Hematopoietic multipotent progenitor cell treated with erythropoietin and hydrocortisone succinate and interleukin-3 and kit ligand, for 6 days (in vitro differentiated cells): ENCODE measurements at regions not wholly inside any gene's neighbourhood (a gene's known extent, or its start where the extent isn't known, plus 50 kb on each side); places are given as distances from the start of the nearest gene placed in this dataset.
"Not testable (repeated sequence)": the region's sequence is repeated elsewhere in the genome, so short reads cannot be mapped to it uniquely, and the experiment has no call there.

Source experiments
- DNase-seq: peaks from one replicate; pipeline ENCODE4 v3.0.0-alpha.2; 2015

DNA sequence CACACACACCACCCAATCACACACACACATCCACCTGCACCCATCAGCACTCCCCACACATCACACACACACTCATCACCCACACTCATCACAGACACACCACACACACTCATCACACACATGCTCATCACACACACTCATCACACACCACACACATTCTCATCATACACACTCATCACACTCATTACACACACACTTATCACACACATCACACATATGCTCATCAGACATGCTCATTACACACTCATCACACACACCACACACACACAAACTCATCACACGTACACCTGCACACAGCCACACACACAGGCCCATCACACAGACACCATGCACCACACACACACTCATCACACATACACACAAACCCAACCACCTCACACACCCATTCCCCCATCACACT, 107.5 kb upstream of the C14orf180 start:
- DNase-seq = no peak

DNA sequence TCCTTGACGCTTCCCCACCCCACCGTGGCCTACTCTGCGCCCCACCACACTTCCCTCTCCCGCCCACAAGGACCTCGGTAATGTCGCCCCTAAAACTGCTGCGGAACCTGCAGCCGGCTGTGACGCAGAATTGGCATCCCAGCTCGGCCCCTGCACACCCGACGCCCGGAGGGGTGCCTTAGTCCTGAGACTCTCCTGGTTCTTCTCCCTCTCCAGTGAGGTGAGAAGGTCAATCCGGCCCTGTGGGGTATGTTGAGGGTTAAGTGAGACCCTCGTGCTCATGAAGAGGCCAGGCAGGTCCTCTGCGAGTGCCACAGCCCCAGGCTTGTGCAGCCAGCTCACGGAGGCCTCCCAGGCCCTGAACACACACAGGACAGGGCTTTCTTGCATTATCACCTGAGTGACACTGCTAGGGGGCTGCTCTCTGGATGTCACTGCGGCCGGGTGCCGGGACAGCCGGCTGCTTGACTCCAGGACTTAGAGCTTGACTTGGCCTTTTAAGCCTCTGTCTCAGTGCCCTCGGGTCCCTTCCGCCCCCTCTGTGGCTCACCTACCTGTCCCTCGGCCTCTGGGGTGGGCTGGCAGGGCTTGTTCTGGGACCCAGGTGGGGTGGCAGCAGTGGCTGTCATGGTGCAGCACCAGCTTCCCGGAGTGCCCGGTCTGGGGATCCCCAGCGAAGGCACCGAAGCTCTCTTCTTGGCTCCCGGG, 106.9 kb upstream of the C14orf180 start:
- no peak for DNase-seq

DNA sequence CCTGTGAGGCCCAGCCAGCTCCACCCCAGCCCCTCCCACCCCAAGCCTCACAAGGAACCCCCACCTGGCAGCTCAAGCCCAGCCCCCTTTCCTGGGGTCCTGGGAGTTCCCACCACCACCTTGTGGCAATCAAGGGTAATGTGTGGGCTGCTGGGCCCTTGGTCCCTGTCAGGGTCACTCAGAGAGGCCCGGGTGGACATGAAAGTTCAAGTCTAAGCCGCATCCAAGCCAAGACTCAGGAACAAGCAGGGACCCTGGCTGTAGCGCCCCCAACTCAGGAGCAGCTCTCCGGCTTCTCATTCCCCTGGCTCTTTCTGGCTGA, 106.4 kb upstream of the C14orf180 start:
- no peak for DNase-seq

- DNase-seq = no peak
Observed at GRCh38 chr14:104473649-104474494, 105.7 kb upstream of the C14orf180 start.

GRCh38 chr14:104474495-104475213, 104.9 kb upstream of the C14orf180 start:
- DNase-seq = no peak

DNA sequence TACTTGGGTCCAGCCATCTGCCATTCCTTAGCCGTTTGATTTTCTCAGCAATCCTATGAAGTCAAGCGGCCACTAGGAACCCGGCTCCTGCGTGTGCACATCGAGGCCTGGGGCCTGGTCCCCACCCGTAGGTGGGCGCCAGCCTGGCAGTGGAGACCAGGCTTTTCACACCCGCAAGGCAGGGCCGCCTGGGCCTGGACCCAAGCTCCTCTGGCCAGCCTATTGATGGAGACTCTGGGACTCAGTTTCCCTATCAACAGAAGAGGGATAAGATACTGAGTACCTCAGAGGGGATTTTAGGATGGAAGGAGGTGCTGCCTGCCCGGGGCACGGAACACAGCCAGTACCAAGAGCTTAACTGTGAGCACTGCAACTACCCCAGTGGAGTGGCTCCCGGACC, 104.3 kb upstream of the C14orf180 start:
- DNase-seq = no peak

- no peak for DNase-seq
Observed at GRCh38 chr14:104475802-104476201, 103.8 kb upstream of the C14orf180 start.

DNA sequence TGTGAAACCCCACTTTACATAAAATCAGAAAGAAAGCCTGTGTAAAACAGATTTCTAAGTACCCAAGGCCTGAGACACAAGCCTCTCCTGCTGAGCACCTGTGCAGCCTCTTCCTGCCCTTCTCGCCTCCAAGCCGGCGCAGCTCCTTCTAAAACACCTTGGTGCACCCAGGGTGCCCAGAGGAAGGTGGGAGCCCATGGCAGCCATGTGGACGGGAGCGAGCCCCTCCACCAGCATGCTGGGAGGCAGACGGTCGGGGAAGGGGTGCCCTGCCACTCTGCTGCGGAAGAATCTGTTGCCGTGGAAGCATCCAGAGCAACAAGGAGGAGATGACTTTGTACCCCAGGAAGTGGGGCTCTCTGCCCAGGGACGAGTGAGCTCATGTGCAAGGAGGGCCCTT, 103.1 kb upstream of the C14orf180 start:
- no peak for DNase-seq

DNA sequence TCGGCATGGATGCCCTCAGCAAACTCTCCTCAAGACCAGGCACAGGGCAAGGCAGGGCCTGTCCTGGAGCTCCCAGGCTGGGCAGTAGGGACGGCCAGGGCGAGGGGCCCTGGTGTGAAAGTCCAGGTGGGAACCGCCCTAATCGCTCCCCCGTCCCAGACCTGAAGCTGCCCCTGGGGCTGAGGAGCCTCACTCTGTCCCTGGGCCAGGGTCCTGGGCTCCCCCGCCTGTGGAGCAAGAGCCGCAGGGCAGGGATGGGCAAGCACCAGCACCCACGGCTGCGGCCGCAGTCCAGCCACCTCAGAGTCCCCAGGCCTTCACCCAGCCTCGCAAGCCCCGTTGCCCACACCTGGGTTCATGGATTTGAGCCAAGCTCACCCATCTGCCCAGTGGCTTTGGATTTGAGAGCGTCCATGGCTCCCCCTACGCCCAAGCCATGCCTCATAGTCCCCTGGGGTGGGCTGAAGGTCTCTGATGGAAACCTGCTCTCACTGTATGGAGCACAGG, 102.4 kb upstream of the C14orf180 start:
- no peak for DNase-seq

DNA sequence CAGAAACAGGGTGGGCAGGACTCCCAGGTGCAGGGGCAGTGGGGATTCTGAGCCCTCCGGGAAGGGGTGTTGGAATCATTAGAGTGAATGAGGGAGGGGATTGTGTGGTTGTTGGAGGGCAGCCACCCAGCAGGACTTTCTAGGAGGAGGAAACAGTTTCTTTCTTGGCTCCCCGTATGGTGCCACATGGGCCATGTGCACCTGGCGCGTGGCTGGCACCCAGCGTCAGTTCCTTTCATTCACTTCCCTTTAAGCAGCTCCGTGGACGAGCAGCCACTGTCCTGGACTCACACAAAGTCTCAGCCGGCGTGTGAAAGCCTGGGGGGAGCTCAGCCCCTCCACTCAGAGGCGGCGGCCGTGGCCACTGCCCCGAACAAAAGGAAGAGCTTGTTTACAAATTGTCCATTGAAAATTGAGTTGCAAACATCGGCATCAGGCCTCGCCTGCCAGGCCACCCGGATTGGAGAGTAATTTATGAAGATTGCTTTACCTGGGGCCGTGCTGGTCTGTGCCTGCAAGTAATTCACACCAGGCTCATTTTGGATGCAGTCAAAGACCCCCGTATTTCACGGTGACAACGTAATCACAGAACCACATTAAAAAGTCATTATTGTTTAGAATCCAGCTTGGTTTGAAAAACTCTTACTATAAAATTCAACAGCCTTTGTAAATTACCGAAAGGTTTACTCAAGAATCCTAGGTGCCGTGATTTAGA, 101.7 kb upstream of the C14orf180 start:
- no peak for DNase-seq

- DNase-seq = no peak
Observed at GRCh38 chr14:104478656-104479055, 100.9 kb upstream of the C14orf180 start.

- no peak for DNase-seq
Observed at GRCh38 chr14:104479901-104480300, 99.7 kb upstream of the C14orf180 start.

DNA sequence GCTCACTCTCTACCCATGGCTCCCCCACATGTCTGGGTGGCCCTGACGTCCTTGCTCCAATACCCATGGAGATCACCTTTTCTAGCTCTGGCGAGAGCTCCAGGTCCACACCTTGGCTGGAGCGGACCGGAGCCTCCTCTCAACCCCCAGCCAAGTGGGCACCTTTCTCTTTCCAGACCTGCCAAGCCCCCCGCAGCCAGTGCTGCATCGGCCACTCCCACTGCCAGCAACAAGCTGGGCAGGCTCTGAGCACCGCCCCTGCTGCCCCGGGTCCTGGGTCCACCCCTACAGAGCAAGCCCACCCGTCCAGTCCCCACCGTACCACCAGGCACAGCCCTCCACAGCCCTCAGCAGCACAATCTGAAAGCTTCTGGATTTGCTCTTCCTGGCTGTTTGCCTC, 98.2 kb upstream of the C14orf180 start:
- DNase-seq = no peak

GRCh38 chr14:104482017-104482416, 97.5 kb upstream of the C14orf180 start:
- not testable (repeated sequence) for DNase-seq

DNA sequence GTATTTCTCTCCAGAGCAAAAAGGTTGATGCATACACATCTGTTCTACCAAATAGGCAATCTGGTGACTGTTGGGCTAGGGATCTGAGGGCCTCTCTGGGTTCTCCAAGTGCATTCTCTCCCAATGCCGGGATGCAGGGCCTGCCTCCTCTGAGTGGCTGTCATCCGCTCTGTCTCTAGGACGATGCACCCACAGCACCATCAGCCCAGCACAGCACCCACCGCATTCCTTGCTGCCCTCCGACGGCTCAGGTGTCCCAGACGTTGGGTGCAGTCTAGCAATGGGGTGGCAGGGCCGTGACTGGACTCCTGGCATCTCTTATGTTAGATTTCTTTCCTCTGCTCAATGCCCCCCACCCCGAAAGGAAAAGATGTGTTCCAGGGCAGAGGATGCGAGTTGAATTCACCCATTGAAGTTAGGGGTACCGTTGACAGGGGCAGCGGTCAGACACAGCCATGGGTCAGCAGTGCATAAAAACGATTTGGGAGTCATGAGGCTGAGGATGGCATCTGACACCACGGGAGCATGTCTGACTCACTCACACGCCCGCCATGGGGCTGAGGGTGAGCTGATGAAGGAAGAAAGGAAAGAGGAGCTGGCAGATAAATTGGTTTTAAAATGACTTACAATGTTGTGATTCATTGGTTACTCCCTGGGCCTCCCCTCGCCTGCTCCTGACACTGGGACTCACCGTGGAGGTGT, 93.2 kb upstream of the C14orf180 start:
- no peak for DNase-seq

DNA sequence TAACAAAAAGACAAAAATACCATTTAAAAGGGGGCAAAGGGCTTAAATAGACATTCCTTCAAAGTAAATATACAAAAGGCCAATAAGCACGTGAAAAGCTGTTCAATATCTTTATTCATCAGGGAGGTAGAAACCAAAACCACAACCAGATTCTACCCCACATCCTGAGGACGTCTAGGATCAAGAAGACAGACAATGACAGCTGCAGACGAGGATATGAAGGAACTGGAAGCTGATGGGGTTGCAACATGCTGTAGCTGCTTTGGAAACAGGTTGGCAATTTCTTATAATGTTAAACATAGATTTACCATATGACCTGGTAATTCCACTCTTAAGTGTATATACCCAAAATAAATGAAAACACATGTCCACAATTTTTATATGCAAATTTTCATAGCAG, 85.1 kb upstream of the C14orf180 start:
- DNase-seq = no peak

- no peak for DNase-seq
Observed at GRCh38 chr14:104496095-104496494, 83.5 kb upstream of the C14orf180 start.

DNA sequence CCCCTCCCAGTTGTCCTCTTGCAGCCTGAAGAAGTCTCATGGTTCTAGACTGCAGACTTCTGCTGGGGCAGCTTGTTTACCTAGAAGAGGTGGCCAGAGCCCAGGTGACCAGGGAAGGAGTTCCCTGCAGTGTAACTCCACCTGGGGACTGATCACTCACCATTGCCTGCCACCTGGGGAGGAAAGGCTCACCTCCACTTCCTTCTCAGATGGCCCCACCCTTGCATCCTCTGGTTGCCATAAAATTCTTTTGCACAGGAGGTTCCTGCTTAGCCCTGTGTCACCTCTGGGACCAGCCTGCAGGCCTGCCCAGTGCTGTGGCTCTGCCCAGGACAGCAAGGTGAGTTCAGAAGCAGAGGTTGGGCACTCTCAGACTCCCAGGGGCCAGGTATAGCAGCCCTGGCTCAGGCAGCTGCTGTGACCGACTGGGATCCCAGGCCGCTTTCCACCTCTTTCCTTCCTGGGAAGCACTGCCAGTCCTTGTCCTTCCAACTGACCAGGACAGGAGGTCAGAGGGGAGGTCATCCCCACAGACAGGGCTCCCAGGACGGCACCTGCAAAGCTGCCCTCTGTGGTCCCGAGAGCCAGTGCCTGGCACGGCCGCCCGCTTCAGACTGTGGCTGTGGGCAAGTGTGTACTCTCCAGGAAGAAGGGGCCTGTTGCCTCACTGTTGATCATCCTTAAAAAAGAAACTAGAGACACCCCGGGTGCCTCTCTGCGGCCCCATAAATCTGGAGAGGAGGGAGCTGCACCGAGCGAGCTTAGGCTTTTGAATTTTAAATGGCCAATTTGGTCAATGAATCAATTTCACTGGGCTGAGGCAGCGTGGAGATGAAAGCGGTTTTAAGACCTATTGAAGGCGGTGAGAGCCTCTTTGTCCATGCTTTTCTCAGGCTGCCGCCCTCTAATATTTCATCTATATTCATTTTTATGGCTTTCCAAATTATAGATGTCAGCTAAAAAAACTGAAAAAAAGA, 79.5 kb upstream of the C14orf180 start:
- no peak for DNase-seq

DNA sequence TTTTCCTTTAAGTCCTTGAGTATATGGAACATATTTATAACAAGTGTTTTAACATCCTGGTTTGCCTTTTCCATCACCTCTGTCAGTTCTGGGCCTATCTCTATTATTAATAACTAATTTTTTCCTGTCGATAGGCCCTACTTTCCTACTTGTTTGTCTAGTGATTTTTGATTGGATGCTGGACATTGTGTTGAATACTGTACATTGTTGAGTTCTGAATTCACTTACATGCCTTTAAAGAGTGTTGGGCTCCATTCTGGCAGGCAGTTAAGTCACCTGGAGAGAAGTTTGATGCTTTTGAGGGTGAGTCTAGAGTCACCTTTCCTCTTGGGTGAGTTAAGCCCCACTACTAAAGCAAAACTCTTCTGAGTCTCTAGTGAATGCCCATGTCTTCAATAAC, 77.5 kb upstream of the C14orf180 start:
- DNase-seq = no peak

GRCh38 chr14:104503691-104504090, 75.9 kb upstream of the C14orf180 start:
- no peak for DNase-seq

GRCh38 chr14:104504172-104504735, 75.3 kb upstream of the C14orf180 start:
- no peak for DNase-seq
